GM18502 (cell line): ENCODE measurements at regions not wholly inside any gene's neighbourhood (a gene's known extent, or its start where the extent isn't known, plus 50 kb on each side); places are given as distances from the start of the nearest gene placed in this dataset.

Experiments used
- ATAC-seq: cut with Tn5 transposase; IDR thresholded peaks from one replicate; pipeline ENCODE4 v1.9.1; 2021; ENCODE audit warnings: mild to moderate bottlenecking; ENCODE audit not compliant: unreplicated experiment, poor library complexity

DNA sequence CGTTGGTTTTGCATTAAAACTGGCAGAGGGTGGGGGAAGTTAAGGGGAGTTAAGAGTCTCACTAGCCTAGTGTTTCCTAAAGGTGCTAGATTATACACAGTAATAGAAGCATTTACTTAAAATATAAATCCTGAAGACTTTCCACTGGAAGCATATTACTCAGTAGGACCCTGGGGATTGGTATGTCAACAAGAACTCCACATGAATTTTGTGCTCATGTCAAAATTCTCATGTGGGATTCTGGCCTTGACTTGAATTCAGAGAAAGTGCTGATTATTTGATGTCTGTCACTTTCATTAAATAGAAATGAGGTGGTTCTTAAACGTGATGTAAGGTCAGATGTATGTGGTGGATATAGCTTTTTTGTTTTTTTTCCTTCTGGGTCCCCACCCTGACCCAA is 997.2 kb downstream of the TUSC7 start:
- no peak for ATAC-seq

- ATAC-seq: no peak
Observed at GRCh38 chr3:117708601-117709000, 999.0 kb downstream of the TUSC7 start.

DNA sequence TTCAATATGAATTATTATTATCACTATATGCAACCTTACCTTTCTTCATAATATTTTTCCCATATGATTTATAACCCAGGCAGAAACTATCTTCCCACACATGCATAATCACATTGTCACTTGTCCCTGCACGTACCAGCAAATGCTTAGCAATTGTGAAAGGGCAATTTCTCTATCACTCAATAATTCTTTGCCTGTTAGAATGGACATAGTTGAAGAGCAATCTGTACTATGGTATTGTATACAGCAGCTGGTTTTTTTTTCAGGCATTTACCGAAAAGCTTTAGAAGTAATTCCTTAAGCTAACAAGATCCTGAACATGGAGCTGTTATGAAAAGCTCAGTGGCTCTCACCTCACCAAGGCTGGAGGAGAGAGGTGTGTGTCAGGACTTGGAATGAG is 999.5 kb downstream of the TUSC7 start:
- ATAC-seq: no peak

GRCh38 chr3:117710501-117710900 is 1000.9 kb downstream of the TUSC7 start:
- no peak for ATAC-seq

- ATAC-seq: peak; percentile 67
Observed at GRCh38 chr3:117719316-117719926, 1009.8 kb downstream of the TUSC7 start.

- no peak for ATAC-seq
Observed at GRCh38 chr3:117721866-117722265, 1012.3 kb downstream of the TUSC7 start.

GRCh38 chr3:117722856-117723255 is 1013.3 kb downstream of the TUSC7 start:
- ATAC-seq: peak; percentile 83

DNA sequence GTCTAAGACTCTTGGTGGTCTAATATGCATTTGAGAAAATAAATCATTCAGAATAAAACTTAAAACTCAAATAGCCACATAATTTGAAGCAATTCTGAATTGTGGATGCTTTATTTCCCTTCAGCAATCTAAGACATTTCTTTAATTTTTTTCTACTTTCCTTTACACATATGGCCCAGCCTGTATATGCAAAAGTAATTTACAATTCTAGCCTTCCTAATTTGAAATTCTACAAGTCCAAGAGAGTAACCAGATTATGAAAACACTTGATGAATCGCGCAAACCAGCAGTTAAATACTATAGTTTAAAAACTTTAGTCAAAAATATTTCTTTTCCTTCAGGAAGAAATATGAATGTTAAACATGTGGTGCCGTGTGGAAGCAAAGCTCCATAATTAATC is 1014.2 kb downstream of the TUSC7 start:
- no peak for ATAC-seq

- no peak for ATAC-seq
Observed at GRCh38 chr3:117725314-117725713, 1015.7 kb downstream of the TUSC7 start.

GRCh38 chr3:117726776-117727175 is 1017.2 kb downstream of the TUSC7 start:
- ATAC-seq: no peak

DNA sequence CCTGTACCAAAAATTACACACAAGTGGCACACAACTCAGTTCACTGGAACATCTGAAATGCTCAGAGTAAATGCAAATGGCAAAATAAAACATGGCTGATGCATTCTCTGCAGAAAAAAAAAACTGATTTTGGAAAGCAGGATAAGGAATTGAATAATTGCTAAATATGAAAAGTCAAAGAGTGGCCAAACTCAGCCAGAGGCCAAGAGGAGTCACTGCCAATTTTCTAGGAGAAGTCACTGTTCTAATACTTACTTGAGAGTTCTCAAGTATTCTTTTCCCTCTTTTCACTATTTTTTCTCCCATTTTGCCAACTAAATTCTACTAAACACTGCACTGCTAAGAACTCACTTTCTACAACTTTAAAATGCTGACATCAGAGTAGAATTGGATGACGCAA is 1018.6 kb downstream of the TUSC7 start:
- ATAC-seq: no peak

GRCh38 chr3:117734496-117734895 is 1024.9 kb downstream of the TUSC7 start:
- ATAC-seq: no peak

DNA sequence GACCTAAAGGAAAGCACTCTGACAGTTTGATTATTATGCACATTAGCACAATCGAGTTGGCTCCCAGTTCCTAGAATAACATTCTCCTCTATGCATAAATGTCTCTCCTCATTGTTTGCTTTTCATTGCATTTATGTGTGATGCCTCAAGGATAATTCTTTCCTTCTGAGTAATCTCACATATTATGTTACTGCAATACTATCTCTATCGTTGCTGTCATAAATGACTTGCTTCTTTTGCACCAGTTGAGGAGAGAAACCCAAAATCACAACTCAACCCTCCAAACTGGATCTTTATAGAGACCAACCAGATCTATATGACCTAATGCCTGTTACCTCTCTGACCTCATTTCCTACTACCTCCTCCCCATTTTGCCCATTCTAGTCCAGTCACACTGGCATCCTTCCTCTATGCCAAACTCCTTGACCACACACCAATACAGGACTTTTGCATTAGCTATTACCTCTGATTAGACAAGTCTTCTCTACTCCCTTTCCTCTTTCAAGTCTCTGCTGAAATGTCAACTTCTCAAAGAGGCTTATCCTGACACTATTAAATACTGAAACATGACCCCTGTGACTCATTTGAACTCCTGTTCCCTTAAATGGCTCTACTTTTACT is 1026.0 kb downstream of the TUSC7 start:
- ATAC-seq: no peak

GRCh38 chr3:117736846-117737245 is 1027.3 kb downstream of the TUSC7 start:
- no peak for ATAC-seq

DNA sequence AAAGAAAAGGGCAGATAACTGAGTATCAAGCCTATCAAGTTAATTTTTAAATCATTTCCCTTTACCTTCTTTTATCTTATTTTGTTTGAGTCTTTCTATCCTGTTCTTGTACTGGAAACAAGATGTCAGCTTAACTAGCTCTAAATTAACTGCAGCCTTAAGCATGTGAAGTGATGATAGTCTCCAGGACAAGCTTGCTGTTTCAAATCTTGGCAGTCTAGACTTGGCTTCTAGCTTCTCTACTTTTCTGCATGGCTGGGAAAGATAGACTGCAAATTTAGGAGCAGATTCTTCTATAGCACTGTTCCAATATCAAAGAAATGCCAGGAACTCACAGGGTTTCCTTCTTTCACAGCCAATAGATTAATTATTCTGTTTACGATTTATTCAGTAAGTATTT is 1034.4 kb downstream of the TUSC7 start:
- ATAC-seq: no peak

GRCh38 chr3:117744935-117745334 is 1035.4 kb downstream of the TUSC7 start:
- ATAC-seq: no peak

DNA sequence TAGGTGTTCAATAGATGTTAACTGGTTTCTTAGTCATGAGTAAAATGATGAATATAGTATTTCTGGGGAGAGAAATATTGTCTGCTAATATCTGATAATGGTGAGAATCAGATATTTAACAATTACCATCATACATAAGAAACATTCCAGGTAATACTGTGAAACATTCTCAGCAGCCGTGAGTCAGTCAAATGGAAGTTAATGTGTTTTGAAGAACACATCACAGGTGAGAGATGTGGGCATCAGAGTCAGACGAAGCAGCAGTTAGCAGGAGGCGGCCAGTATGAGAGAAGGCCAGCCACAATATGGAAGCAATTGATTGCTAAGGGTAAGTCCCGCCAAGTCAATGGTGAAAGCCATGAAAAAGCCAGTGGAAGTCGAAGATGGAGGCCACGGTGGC is 1035.9 kb downstream of the TUSC7 start:
- ATAC-seq: no peak

DNA sequence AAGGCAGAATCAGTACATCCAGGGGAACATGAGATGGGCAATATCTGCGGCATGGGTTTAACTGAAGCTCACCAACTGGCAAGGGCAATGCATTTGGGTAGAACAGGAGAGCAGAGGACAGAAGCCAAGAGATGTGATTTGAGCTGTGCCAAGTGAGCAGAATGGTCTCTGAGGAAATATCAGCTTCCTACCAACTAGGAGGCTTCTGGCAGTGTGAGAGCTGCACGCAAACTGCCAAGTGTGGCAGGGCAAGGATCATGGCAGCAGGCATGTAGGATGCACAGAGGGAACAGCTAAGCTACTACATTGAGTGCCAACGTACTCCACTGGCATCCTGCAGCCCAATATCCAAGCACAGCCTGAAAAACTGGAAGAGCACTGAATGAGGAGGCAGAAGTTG is 1036.5 kb downstream of the TUSC7 start:
- ATAC-seq: no peak

DNA sequence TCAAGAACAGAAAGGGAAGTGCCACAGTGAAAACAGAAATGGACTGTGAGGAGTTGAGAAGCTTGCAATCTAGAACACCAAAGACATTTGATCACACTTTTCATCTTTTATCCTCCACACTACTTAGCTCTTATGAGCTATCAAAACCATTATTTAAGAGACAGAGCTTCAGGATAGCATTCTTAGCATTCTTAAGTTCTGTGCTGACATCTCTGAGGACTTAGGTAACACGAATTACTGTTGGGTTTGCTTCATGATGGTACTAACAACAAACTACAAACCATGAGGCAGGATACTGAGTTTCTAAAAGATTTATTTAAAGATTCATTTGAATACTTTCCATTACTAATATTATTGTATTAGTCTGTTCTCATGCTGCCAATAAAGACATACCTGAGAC is 1038.6 kb downstream of the TUSC7 start:
- no peak for ATAC-seq

- ATAC-seq: no peak
Observed at GRCh38 chr3:117750674-117751269, 1041.2 kb downstream of the TUSC7 start.

- ATAC-seq: no peak
Observed at GRCh38 chr3:117751651-117752050, 1042.1 kb downstream of the TUSC7 start.
